HEK293 (cell line): ENCODE measurements at regions not wholly inside any gene's neighbourhood (a gene's known extent, or its start where the extent isn't known, plus 50 kb on each side); places are given as distances from the start of the nearest gene placed in this dataset.

Experiments used
- CTCF ChIP-seq: fragments of 450-650 bp; formaldehyde crosslinking; IDR thresholded peaks from 2 replicates; pipeline ENCODE4 v1.5.1; 2016; ENCODE audit warnings: missing biosample characterization, missing genetic modification characterization
- ZNF660 ChIP-seq: fragments of 450-650 bp; IDR thresholded peaks from 2 replicates; pipeline ENCODE4 v1.5.1; 2018; ENCODE audit warnings: missing biosample characterization, mild to moderate bottlenecking, missing genetic modification characterization

GRCh38 chr13:84439108-84439507 is 556.8 kb upstream of the SLITRK1 start:
- TF ChIP-seq CTCF (no peak), ZNF660 (tag by site-specific recombination) (no peak)
